CD8-positive, alpha-beta memory T cell (primary cell): ENCODE measurements at regions not wholly inside any gene's neighbourhood (a gene's known extent, or its start where the extent isn't known, plus 50 kb on each side); places are given as distances from the start of the nearest gene placed in this dataset.

Source experiments
- CTCF ChIA-PET: fragments of 350-600 bp; sonication (Branson Sonifier 250); formaldehyde crosslinking; loops from one replicate; lab custom pipeline; 2021; ENCODE audit warnings: antibody characterized with exemption; lab: Charles Lee
- POLR2A ChIA-PET: fragments of 350-600 bp; sonication (Branson Sonifier 250); formaldehyde crosslinking; loops from one replicate; lab custom pipeline; 2021; ENCODE audit warnings: antibody characterized with exemption; lab: Charles Lee
- DNase-seq, 5 donors: peaks; one replicate each; pipeline versions ENCODE4 v3.0.0 to v3.0.0-alpha.2; 2020 to 2022; ENCODE audit warnings: mixed read lengths in 1 of 5
- H3K27ac ChIP-seq: one replicate; pipeline ENCODE4 v1.7.0; 2013; ENCODE audit warnings: low read depth, mild to moderate bottlenecking, low read length, moderate library complexity
- H3K27me3 ChIP-seq: 2 replicates; pipeline ENCODE4 v1.7.0; 2013; ENCODE audit warnings: low read length, mild to moderate bottlenecking; ENCODE audit not compliant: insufficient read depth, poor library complexity, severe bottlenecking
- H3K36me3 ChIP-seq: 2 replicates; pipeline ENCODE4 v1.7.0; 2013; ENCODE audit warnings: mild to moderate bottlenecking, low read length, moderate library complexity; ENCODE audit not compliant: insufficient read depth
- H3K4me1 ChIP-seq: 2 replicates; pipeline ENCODE4 v1.7.0; 2013; ENCODE audit warnings: mild to moderate bottlenecking, low read length, moderate library complexity; ENCODE audit not compliant: insufficient read depth
- H3K4me3 ChIP-seq: 2 replicates; pipeline ENCODE4 v1.7.0; 2013; ENCODE audit warnings: mild to moderate bottlenecking, low read length
- H3K9me3 ChIP-seq: 2 replicates; pipeline ENCODE4 v1.7.0; 2013; ENCODE audit warnings: mild to moderate bottlenecking, low read length
- H3K27ac Mint-ChIP-seq, 8 donors: one replicate each; pipeline ENCODE4 v1.8.0; 2020 to 2021; ENCODE audit warnings: mixed read lengths in 8 of 8, mild to moderate bottlenecking in 6 of 8, inconsistent platforms in 3 of 8, moderate library complexity in 3 of 8
- H3K27me3 Mint-ChIP-seq, 2 donors: one replicate each; pipeline ENCODE4 v1.8.0; 2020 to 2021; ENCODE audit warnings: mixed read lengths in 2 of 2, mild to moderate bottlenecking in 1 of 2, moderate library complexity in 1 of 2
- H3K36me3 Mint-ChIP-seq, 3 donors: one replicate each; pipeline ENCODE4 v1.8.0; 2020 to 2021; ENCODE audit warnings: mixed read lengths in 3 of 3, inconsistent platforms in 1 of 3, mild to moderate bottlenecking in 1 of 3
- H3K4me1 Mint-ChIP-seq, 3 donors: one replicate each; pipeline ENCODE4 v1.8.0; 2020 to 2021; ENCODE audit warnings: mixed read lengths in 3 of 3, inconsistent platforms in 1 of 3, mild to moderate bottlenecking in 1 of 3
- H3K4me3 Mint-ChIP-seq, 7 donors: one replicate each; pipeline ENCODE4 v1.8.0; 2020 to 2021; ENCODE audit warnings: mixed read lengths in 7 of 7, mild to moderate bottlenecking in 6 of 7, moderate library complexity in 4 of 7, inconsistent platforms in 2 of 7
- H3K9me3 Mint-ChIP-seq, 5 donors: one replicate each; pipeline ENCODE4 v1.8.0; 2020 to 2022; ENCODE audit warnings: mixed read lengths in 5 of 5, mild to moderate bottlenecking in 3 of 5, moderate library complexity in 2 of 5, inconsistent platforms in 1 of 5

DNA sequence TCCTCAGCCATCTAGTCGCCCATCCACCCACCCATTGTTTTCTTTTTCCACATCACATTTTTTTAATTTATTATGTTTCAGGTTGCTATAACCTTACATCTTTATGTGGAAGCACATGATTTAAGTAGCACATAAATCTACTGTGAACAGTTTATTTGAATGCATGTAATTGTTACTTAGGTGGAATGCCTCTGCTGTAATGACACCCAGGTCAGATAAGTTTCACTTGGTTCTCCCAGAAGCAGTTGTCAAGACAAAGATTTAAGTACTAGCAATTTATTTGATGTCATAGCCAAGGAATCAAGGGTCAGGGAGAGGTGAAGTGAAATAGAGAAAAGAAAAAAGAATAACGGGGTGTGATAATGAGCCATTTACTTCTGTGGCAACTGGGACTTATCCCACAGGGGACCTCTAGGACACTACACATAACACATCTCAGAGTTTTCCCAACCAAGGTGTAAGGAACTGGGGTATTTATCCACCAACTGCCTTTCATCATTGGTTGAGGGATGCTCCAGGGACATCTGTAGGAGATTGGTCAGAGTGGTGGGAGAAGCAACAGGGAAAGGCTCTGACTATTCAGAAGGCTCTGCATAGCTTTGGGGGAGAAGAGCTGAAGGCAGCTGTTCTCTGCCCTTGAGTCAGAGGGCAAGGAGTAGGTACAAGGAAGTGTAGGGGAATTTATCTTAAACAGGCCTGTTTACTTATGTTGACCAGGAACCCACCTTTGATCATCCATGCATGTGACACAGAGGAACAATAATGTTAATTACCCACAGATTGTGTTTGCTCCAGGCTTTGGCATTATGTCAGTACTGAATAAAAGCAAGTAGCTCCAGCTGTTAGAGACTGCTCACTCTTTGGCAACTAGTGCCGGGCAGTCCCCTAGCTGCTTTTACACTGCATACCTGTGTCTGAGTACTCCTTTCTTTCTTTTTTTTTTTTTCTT, 94.8 kb downstream of the CD200R1L start:
- H3K4me1 Mint-ChIP-seq, result peaks cover 3 to 14% (median 13%) of the 10 kb centered on the region in 3 donors
- CTCF ChIA-PET, result interaction anchor here (0.8 to 2.3 kb wide), 2 partner anchors 11 to 17 kb away, joined by 3 to 9 read pairs; no protein-coding TSS in a partner anchor
- no peaks in the 10 kb centered on the region for H3K36me3 ChIP-seq

DNA sequence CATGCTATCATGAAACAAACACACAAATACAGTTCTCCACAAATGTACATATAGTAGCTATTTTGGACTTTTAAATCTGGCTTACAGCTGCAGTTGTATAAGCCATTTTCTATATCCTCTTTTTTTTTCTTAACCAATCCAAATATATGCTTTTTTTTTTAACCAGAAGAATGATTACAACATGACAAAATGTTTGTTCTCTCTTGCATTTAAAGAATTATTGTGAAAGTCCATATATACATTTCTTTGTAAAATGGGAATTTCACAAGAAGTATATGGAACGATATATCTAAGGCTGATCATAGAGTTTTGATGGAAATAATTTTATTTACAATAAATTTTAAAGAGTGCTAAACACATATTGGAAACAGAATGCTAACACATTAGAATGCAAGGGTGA, 95.6 kb downstream of the CD200R1L start:
- ChIA-PET POLR2A (no interaction called here), CTCF (interaction anchor here (0.8 to 2.3 kb wide), 2 partner anchors 11 to 16 kb away, joined by 3 to 9 read pairs; no protein-coding TSS in a partner anchor)
- H3K4me3 ChIP-seq, result no peak overlapping the region
- Mint-ChIP-seq H3K36me3 (peaks cover 0 to under 1% (median 0%) of the 10 kb centered on the region in 3 donors), H3K4me3 (no peak overlapping the region), H3K27me3 (no peaks in the 10 kb centered on the region), H3K9me3 (no peaks in the 10 kb centered on the region), H3K27ac (peak overlapping the region in 1 of 8 donors; percentile 22), H3K4me1 (peaks cover 4 to 17% (median 14%) of the 10 kb centered on the region in 3 donors)
- no peak overlapping the region for H3K27ac ChIP-seq
- H3K36me3 ChIP-seq, result no peaks in the 10 kb centered on the region
- no peaks in the 10 kb centered on the region for H3K9me3 ChIP-seq
- H3K4me1 ChIP-seq, result no peaks in the 10 kb centered on the region
- H3K27me3 ChIP-seq, result no peaks in the 10 kb centered on the region
- no peak for DNase-seq

More for the DNA sequence above, 94.8 kb downstream of the CD200R1L start:
- H3K9me3 ChIP-seq, result no peaks in the 10 kb centered on the region
- POLR2A ChIA-PET, result no interaction called here
- no peak for DNase-seq
- H3K4me1 ChIP-seq, result no peaks in the 10 kb centered on the region
- H3K27ac ChIP-seq, result no peak overlapping the region
- H3K4me3 ChIP-seq, result no peak overlapping the region
- H3K4me3 Mint-ChIP-seq, result no peak overlapping the region
- H3K27me3 ChIP-seq, result no peaks in the 10 kb centered on the region
- peaks cover 0 to 2% (median 0%) of the 10 kb centered on the region in 5 donors for H3K9me3 Mint-ChIP-seq
- peaks cover 0 to 5% (median 0%) of the 10 kb centered on the region in 3 donors for H3K36me3 Mint-ChIP-seq
- H3K27ac Mint-ChIP-seq, result no peak overlapping the region
- no peaks in the 10 kb centered on the region for H3K27me3 Mint-ChIP-seq

- H3K9me3 Mint-ChIP-seq, result no peaks in the 10 kb centered on the region
- DNase-seq, result no peak
- no peak overlapping the region for H3K4me3 ChIP-seq
- H3K27ac Mint-ChIP-seq, result peak overlapping the region in 1 of 8 donors; percentile 38
- H3K27me3 Mint-ChIP-seq, result no peaks in the 10 kb centered on the region
- no peaks in the 10 kb centered on the region for H3K36me3 Mint-ChIP-seq
- POLR2A ChIA-PET, result no interaction called here
- no peak overlapping the region for H3K27ac ChIP-seq
- H3K9me3 ChIP-seq, result no peaks in the 10 kb centered on the region
- peaks cover 5 to 34% (median 14%) of the 10 kb centered on the region in 3 donors for H3K4me1 Mint-ChIP-seq
- H3K4me1 ChIP-seq, result no peaks in the 10 kb centered on the region
- no peaks in the 10 kb centered on the region for H3K27me3 ChIP-seq
- CTCF ChIA-PET, result interaction anchor here (1.7 kb wide), 1 partner anchor 13 kb away, joined by 11 read pairs; no protein-coding TSS in a partner anchor
- H3K4me3 Mint-ChIP-seq, result peak overlapping the region in 1 of 7 donors; percentile 8
- H3K36me3 ChIP-seq, result no peaks in the 10 kb centered on the region
Measured at GRCh38 chr3:112747624-112748023, 99.0 kb downstream of the CD200R1L start.

DNA sequence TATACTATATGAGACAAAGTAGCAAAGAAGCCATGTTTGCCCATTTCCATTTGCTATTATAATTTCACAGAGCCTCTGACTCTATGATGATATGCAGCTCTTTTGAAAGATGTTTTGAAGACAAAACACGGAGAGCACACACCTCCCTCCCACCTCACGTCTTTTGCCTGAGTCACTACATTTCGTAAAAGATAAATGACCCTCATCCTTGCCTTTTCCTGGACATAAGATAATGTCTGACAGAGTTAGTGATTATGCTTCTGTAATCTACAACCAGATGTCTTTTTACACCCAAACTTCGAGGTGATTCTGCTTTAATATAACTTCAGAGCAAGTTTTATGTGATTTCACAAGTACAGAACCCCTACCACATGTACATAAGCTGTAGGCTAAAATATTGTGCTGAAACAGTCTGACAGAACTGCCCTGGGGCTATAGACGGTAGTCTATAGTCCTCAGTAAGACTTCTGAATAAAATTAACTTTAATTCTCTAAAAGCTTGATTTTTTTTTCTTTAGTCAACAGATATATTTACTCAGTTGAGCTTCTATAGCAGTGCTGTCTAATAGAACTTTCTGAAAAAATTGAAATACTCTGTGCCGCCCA, 99.9 kb downstream of the CD200R1L start:
- H3K4me1 ChIP-seq, result peaks cover 4% of the 10 kb centered on the region
- no peaks in the 10 kb centered on the region for H3K27me3 ChIP-seq
- H3K9me3 ChIP-seq, result no peaks in the 10 kb centered on the region
- DNase-seq, result no peak
- H3K4me3 ChIP-seq, result no peak overlapping the region
- no peak overlapping the region for H3K4me3 Mint-ChIP-seq
- CTCF ChIA-PET, result interaction anchor here (1.7 kb wide), 1 partner anchor 12 kb away, joined by 11 read pairs; no protein-coding TSS in a partner anchor
- H3K4me1 Mint-ChIP-seq, result peaks cover 6 to 36% (median 16%) of the 10 kb centered on the region in 3 donors
- H3K27ac Mint-ChIP-seq, result peak overlapping the region in 1 of 8 donors; percentile 3
- POLR2A ChIA-PET, result no interaction called here
- H3K36me3 Mint-ChIP-seq, result no peaks in the 10 kb centered on the region
- no peaks in the 10 kb centered on the region for H3K9me3 Mint-ChIP-seq
- H3K27ac ChIP-seq, result no peak overlapping the region
- H3K27me3 Mint-ChIP-seq, result no peaks in the 10 kb centered on the region
- no peaks in the 10 kb centered on the region for H3K36me3 ChIP-seq

DNA sequence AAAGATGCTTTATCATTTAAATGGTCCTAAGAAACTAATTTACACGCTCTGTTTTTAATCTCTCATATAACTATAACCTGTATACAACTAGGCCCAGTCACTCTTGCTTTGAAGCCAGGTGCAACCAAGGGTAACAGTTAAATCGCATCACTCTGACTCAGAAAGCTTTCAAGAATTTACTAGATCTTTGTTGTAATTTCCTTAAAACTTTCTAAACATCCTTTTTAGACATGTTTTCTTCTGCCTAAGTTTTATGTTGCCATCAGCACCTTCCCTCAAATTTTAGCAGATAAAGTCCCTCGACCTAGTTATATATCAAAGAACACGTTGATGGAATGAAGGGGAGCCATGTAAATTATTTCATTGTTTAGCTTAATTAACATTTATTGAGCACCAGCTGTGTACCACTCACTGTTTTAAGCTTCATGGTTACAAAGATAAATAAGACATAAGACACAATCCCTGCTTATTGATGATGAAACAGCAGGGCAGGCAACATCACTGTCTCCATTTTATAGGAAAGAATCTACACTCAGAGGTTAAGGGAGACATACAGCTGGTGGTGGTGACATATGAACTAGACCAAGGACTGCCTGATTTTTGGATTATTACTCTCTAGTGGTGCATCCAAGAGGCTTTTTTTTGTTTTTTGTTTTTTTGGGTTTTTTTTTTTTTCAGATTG, 101.0 kb downstream of the CD200R1L start:
- Mint-ChIP-seq H3K4me3 (no peak overlapping the region), H3K27me3 (no peaks in the 10 kb centered on the region), H3K36me3 (no peaks in the 10 kb centered on the region), H3K9me3 (no peaks in the 10 kb centered on the region), H3K4me1 (peaks cover 16 to 46% (median 26%) of the 10 kb centered on the region in 3 donors), H3K27ac (peak overlapping the region in 1 of 8 donors; percentile 14)
- no peak for DNase-seq
- H3K36me3 ChIP-seq, result no peaks in the 10 kb centered on the region
- peaks cover 15% of the 10 kb centered on the region for H3K4me1 ChIP-seq
- no peak overlapping the region for H3K4me3 ChIP-seq
- H3K9me3 ChIP-seq, result no peaks in the 10 kb centered on the region
- ChIA-PET POLR2A (no interaction called here), CTCF (interaction anchor here (2.7 kb wide), 1 partner anchor 11 kb away, joined by 22 read pairs; no protein-coding TSS in a partner anchor)
- no peak overlapping the region for H3K27ac ChIP-seq
- H3K27me3 ChIP-seq, result no peaks in the 10 kb centered on the region

- POLR2A ChIA-PET, result no interaction called here
- Mint-ChIP-seq H3K36me3 (no peaks in the 10 kb centered on the region), H3K27ac (no peak overlapping the region)
Measured at GRCh38 chr3:112744825-112745566, 101.7 kb downstream of the CD200R1L start.

DNA sequence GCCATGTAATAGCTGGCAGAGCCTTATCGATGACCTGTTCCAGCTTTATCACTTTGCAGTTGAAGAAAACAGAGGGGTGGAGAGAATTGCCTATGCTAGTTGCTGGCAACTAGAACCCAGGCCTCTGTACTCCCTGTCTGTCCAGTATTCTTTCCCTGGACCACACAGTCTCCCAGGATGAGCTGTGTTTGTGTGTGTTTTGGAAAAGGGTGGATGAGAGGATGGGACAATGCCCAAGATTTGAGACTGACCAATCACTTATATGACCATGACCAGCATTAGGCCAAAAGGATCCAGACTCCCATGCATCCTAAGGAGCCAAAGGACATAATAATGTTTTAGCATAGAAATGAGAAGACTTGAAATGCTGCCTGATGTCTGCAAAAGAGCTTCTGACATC, 102.6 kb downstream of the CD200R1L start:
- Mint-ChIP-seq H3K4me1 (peaks cover 32 to 62% (median 41%) of the 10 kb centered on the region in 3 donors), H3K9me3 (no peaks in the 10 kb centered on the region), H3K36me3 (no peaks in the 10 kb centered on the region), H3K4me3 (no peak overlapping the region), H3K27me3 (no peaks in the 10 kb centered on the region), H3K27ac (no peak overlapping the region)
- ChIA-PET CTCF (interaction anchor here (2.7 kb wide), 1 partner anchor 9 kb away, joined by 22 read pairs; no protein-coding TSS in a partner anchor), POLR2A (no interaction called here)
- no peak for DNase-seq
- Histone ChIP-seq H3K4me1 (peaks cover 31% of the 10 kb centered on the region), H3K4me3 (no peak overlapping the region), H3K27ac (no peak overlapping the region), H3K36me3 (no peaks in the 10 kb centered on the region), H3K9me3 (no peaks in the 10 kb centered on the region), H3K27me3 (no peaks in the 10 kb centered on the region)

More at GRCh38 chr3:112744825-112745566, 101.7 kb downstream of the CD200R1L start:
- no peak overlapping the region for H3K4me3 ChIP-seq
- Mint-ChIP-seq H3K27me3 (no peaks in the 10 kb centered on the region), H3K4me1 (peaks cover 23 to 54% (median 34%) of the 10 kb centered on the region in 3 donors), H3K9me3 (no peaks in the 10 kb centered on the region), H3K4me3 (no peak overlapping the region)
- CTCF ChIA-PET, result interaction anchor here (2.7 kb wide), 1 partner anchor 10 kb away, joined by 22 read pairs; no protein-coding TSS in a partner anchor
- H3K9me3 ChIP-seq, result no peaks in the 10 kb centered on the region
- no peak overlapping the region for H3K27ac ChIP-seq
- H3K36me3 ChIP-seq, result no peaks in the 10 kb centered on the region
- H3K27me3 ChIP-seq, result no peaks in the 10 kb centered on the region
- peaks cover 22% of the 10 kb centered on the region for H3K4me1 ChIP-seq
- no peak for DNase-seq
